SK-N-SH treated with all-trans-retinoic acid at 6 μM for 48 hours (cell line): ENCODE measurements at regions not wholly inside any gene's neighbourhood (a gene's known extent, or its start where the extent isn't known, plus 50 kb on each side); places are given as distances from the start of the nearest gene placed in this dataset.

Experiments
- ATAC-seq: fragments of 200-7000 bp; cut with Tn5 transposase; 3 replicates; pipeline ENCODE4 v1.9.1; 2020; ENCODE audit warnings: mild to moderate bottlenecking, moderate library complexity
- ARNTL ChIP-seq: fragments of 450-650 bp; formaldehyde crosslinking; IDR thresholded peaks from 2 replicates; pipeline ENCODE4 v1.5.0; 2020; ENCODE audit warnings: low read depth, mild to moderate bottlenecking, moderate library complexity, borderline replicate concordance
- CREB5 ChIP-seq: fragments of 250-450 bp; sonication (Bioruptor Pico); IDR thresholded peaks from 2 replicates; pipeline ENCODE4 v1.5.1; 2020; ENCODE audit warnings: low read depth, mild to moderate bottlenecking, moderate library complexity
- CSDC2 ChIP-seq: fragments of 250-450 bp; sonication (Bioruptor Pico); IDR thresholded peaks from 2 replicates; pipeline ENCODE4 v1.5.0; 2020; ENCODE audit warnings: mild to moderate bottlenecking, moderate library complexity
- CSRNP3 ChIP-seq: fragments of 250-450 bp; sonication (Bioruptor Pico); IDR thresholded peaks from 2 replicates; pipeline ENCODE4 v1.5.1; 2021; ENCODE audit warnings: mild to moderate bottlenecking, moderate library complexity
- ESRRG ChIP-seq: fragments of 250-450 bp; sonication (Bioruptor Pico); IDR thresholded peaks from 2 replicates; pipeline ENCODE4 v1.6.1; 2021; ENCODE audit warnings: mild to moderate bottlenecking
- GLIS3 ChIP-seq: fragments of 250-450 bp; sonication (Bioruptor Pico); IDR thresholded peaks from 2 replicates; pipeline ENCODE4 v1.5.0; 2020; ENCODE audit warnings: mild to moderate bottlenecking, moderate library complexity
- ISL1 ChIP-seq: fragments of 250-450 bp; sonication (Bioruptor Pico); IDR thresholded peaks from 2 replicates; pipeline ENCODE4 v2.1.2; 2022; ENCODE audit warnings: mild to moderate bottlenecking, moderate library complexity
- OSR1 ChIP-seq: fragments of 250-450 bp; sonication (Bioruptor Pico); IDR thresholded peaks from 2 replicates; pipeline ENCODE4 v1.8.0; 2022; ENCODE audit warnings: moderate library complexity, mild to moderate bottlenecking, inconsistent platforms
- PATZ1 ChIP-seq: fragments of 250-450 bp; sonication (Bioruptor Pico); IDR thresholded peaks from 2 replicates; pipeline ENCODE4 v1.8.0; 2020; ENCODE audit warnings: mild to moderate bottlenecking, moderate library complexity, borderline replicate concordance
- PPARA ChIP-seq: fragments of 250-450 bp; sonication (Bioruptor Pico); IDR thresholded peaks from 2 replicates; pipeline ENCODE4 v1.5.0; 2020; ENCODE audit warnings: mild to moderate bottlenecking, borderline replicate concordance
- RARB ChIP-seq: fragments of 250-450 bp; sonication (Bioruptor Pico); IDR thresholded peaks from 2 replicates; pipeline ENCODE4 v1.8.0; 2021; ENCODE audit warnings: mild to moderate bottlenecking, moderate library complexity
- TCF4 ChIP-seq: fragments of 250-450 bp; sonication (Bioruptor Pico); IDR thresholded peaks from 2 replicates; pipeline ENCODE4 v1.8.0; 2021; ENCODE audit warnings: mild to moderate bottlenecking, moderate library complexity, borderline replicate concordance
- TOX ChIP-seq: fragments of 250-450 bp; sonication (Bioruptor Pico); IDR thresholded peaks from 2 replicates; pipeline ENCODE4 v1.8.0; 2021; ENCODE audit warnings: mild to moderate bottlenecking, moderate library complexity, borderline replicate concordance
- TSHZ2 ChIP-seq: fragments of 250-450 bp; sonication (Bioruptor Pico); IDR thresholded peaks from 2 replicates; pipeline ENCODE4 v1.5.0; 2020; ENCODE audit warnings: mild to moderate bottlenecking, moderate library complexity
- ZC3H10 ChIP-seq: fragments of 250-450 bp; sonication (Bioruptor Pico); IDR thresholded peaks from 2 replicates; pipeline ENCODE4 v1.5.1; 2021; ENCODE audit warnings: mild to moderate bottlenecking, moderate library complexity
- ZFP3 ChIP-seq: fragments of 250-450 bp; sonication (Bioruptor Pico); IDR thresholded peaks from 2 replicates; pipeline ENCODE4 v1.5.0; 2020; ENCODE audit warnings: mild to moderate bottlenecking, moderate library complexity
- ZFP30 ChIP-seq: fragments of 450-650 bp; formaldehyde crosslinking; IDR thresholded peaks from 2 replicates; pipeline ENCODE4 v1.5.0; 2022; ENCODE audit warnings: mild to moderate bottlenecking, moderate library complexity
- ZNF565 ChIP-seq: fragments of 450-650 bp; formaldehyde crosslinking; conservative IDR thresholded peaks from 2 replicates; pipeline ENCODE4 v1.5.0; 2020; ENCODE audit warnings: low read depth, mild to moderate bottlenecking, moderate library complexity
- ZNF70 ChIP-seq: fragments of 450-650 bp; formaldehyde crosslinking; IDR thresholded peaks from 2 replicates; pipeline ENCODE4 v1.5.0; 2020; ENCODE audit warnings: mild to moderate bottlenecking, moderate library complexity
- ZNF8 ChIP-seq: fragments of 450-650 bp; formaldehyde crosslinking; IDR thresholded peaks from 2 replicates; pipeline ENCODE4 v1.5.0; 2020; ENCODE audit warnings: mild to moderate bottlenecking, moderate library complexity

GRCh38 chr6:120960761-120961160 lies 373.5 kb downstream of the TBC1D32 start (continued):
- no peak for TF ChIP-seq PATZ1 (CRISPR knock-in tag)
- no peak for TF ChIP-seq ZNF565
- no peak for TF ChIP-seq ZNF70 (CRISPR knock-in tag)
- TF ChIP-seq, all 23 proteins: peak for 0

- ATAC-seq = no peak
- no peak for TF ChIP-seq TOX
- no peak for TF ChIP-seq ARNTL (CRISPR knock-in tag)
- no peak for TF ChIP-seq PATZ1 (CRISPR knock-in tag)
- TF ChIP-seq OSR1 (CRISPR knock-in tag) = no peak
- TF ChIP-seq RARB = no peak
- TF ChIP-seq, all 23 proteins: peak for 0
Measured at GRCh38 chr6:120954111-120954510, 380.2 kb downstream of the TBC1D32 start.

- no peak for ATAC-seq
- no peak for TF ChIP-seq ZFP30 (CRISPR knock-in tag)
- TF ChIP-seq ZNF565 = no peak
- TF ChIP-seq CREB5 = no peak
- no peak for TF ChIP-seq TSHZ2 (CRISPR knock-in tag)
- TF ChIP-seq PPARA = no peak
- no peak for TF ChIP-seq ISL1
- no peak for TF ChIP-seq CSDC2 (CRISPR knock-in tag)
Measured at GRCh38 chr6:120951258-120951657, 383.0 kb downstream of the TBC1D32 start.

GRCh38 chr6:120947111-120947510 lies 387.2 kb downstream of the TBC1D32 start:
- no peak for ATAC-seq
- TF ChIP-seq GLIS3 (CRISPR knock-in tag) = no peak
- no peak for TF ChIP-seq ZNF8 (CRISPR knock-in tag)
- no peak for TF ChIP-seq CSDC2 (CRISPR knock-in tag)
- TF ChIP-seq TSHZ2 (CRISPR knock-in tag) = no peak
- no peak for TF ChIP-seq ZNF70 (CRISPR knock-in tag)
- TF ChIP-seq ZFP3 (CRISPR knock-in tag) = no peak
- no peak for TF ChIP-seq CSRNP3
- TF ChIP-seq ARNTL (CRISPR knock-in tag) = no peak
- TF ChIP-seq TOX = no peak
- no peak for TF ChIP-seq TCF4
- TF ChIP-seq ZNF565 = no peak
- no peak for TF ChIP-seq RARB
- TF ChIP-seq PPARA = no peak
- no peak for TF ChIP-seq ZC3H10 (CRISPR knock-in tag)
- no peak for TF ChIP-seq OSR1 (CRISPR knock-in tag)
- TF ChIP-seq CREB5 = no peak
- TF ChIP-seq PATZ1 (CRISPR knock-in tag) = no peak
- TF ChIP-seq ESRRG (CRISPR knock-in tag) = no peak
